K562 (cell line): ENCODE measurements at regions not wholly inside any gene's neighbourhood (a gene's known extent, or its start where the extent isn't known, plus 50 kb on each side); places are given as distances from the start of the nearest gene placed in this dataset.

ENCODE experiments used
- ATAC-seq: fragments of 200-7000 bp; cut with Tn5 transposase; 3 replicates; pipeline ENCODE4 v1.9.1; 2020; ENCODE audit warnings: moderate library complexity
- BruUV-seq: library from RNA; stranded (reverse); fragments of 400-500 nt; replicated peaks from 2 replicates; lab custom pipeline; 2021; lab: Mats Ljungman, UMichigan
- CTCF ChIA-PET: fragments of 300-600 bp; formaldehyde crosslinking; extraction: SDS; loops from one replicate; lab custom pipeline; 2021; ENCODE audit warnings: low intra/inter-chr PET ratio; lab: Yijun Ruan, JAX
- POLR2A ChIA-PET: fragments of 300-600, 350-650 bp; sonication (Branson Sonifier 250); formaldehyde crosslinking; extraction: SDS; loops from one replicate; lab custom pipeline; 2021; ENCODE audit warnings: antibody characterized with exemption, inconsistent platforms; lab: Yijun Ruan, JAX
- DNase-seq, 4 experiments: peaks; one replicate each; pipeline versions ENCODE4 v3.0.0 to v3.0.0-alpha.2; 2011 to 2018; ENCODE audit warnings: low spot score in 3 of 4, mixed read lengths in 3 of 4; ENCODE audit errors: extremely low read depth in 1 of 4
- FAIRE-seq: peaks from 2 replicates; lab custom pipeline; 2011; peaks lifted over from hg19 to GRCh38; lab: Jason Lieb, UNC
- H2AFZ ChIP-seq: 2 replicates; pipeline ENCODE4 v1.6.0; 2011; ENCODE audit warnings: low read depth, low read length, control low read depth, inconsistent platforms
- H3K27ac ChIP-seq: fragments of 200-600 bp; 3 replicates; pipeline ENCODE4 v1.8.0; 2011; ENCODE audit warnings: low read depth, mild to moderate bottlenecking, control low read depth, inconsistent platforms, low read length, moderate library complexity, mixed read lengths; ENCODE audit errors: extremely low read depth
- H3K27me3 ChIP-seq, 2 experiments: fragments of 300-600 bp in 1 of 2; 2 replicates in 1 of 2; 3 replicates in 1 of 2; pipeline versions ENCODE4 v1.6.0 to v1.8.0; 2011; ENCODE audit warnings: inconsistent platforms in 2 of 2, low read length in 2 of 2, mild to moderate bottlenecking in 1 of 2, mixed read lengths in 1 of 2, moderate library complexity in 1 of 2; ENCODE audit not compliant: control insufficient read depth in 2 of 2, insufficient read depth in 2 of 2
- H3K36me3 ChIP-seq: fragments of 300-600 bp; 3 replicates; pipeline ENCODE4 v1.8.0; 2011; ENCODE audit warnings: mild to moderate bottlenecking, low read length, inconsistent platforms; ENCODE audit not compliant: control insufficient read depth, insufficient read depth
- H3K4me1 ChIP-seq, 2 experiments: fragments of 200-600 bp in 1 of 2; replicated peaks in 1 of 2; 2 replicates in 1 of 2; 3 replicates in 1 of 2; pipeline versions ENCODE4 v1.5.1 to v1.8.0; 2011; ENCODE audit warnings: inconsistent platforms in 2 of 2, low read length in 2 of 2, mild to moderate bottlenecking in 1 of 2, mixed read lengths in 1 of 2, moderate library complexity in 1 of 2; ENCODE audit not compliant: control insufficient read depth in 2 of 2, insufficient read depth in 2 of 2
- H3K4me2 ChIP-seq: 2 replicates; pipeline ENCODE4 v1.6.1; 2011; ENCODE audit warnings: low read length, control low read depth, inconsistent platforms, mixed read lengths; ENCODE audit not compliant: insufficient read depth
- H3K4me3 ChIP-seq: fragments of 200-600 bp; sonication (generic), shearing (Covaris generic); 2 replicates; pipeline ENCODE4 v1.5.1; 2016; ENCODE audit warnings: control low read depth, inconsistent platforms
- H3K79me2 ChIP-seq: fragments of 200-600 bp; 3 replicates; pipeline ENCODE4 v1.8.0; 2011; ENCODE audit warnings: low read length, inconsistent platforms; ENCODE audit not compliant: control insufficient read depth, insufficient read depth
- H3K9ac ChIP-seq, 2 experiments: 2 replicates each; pipeline versions ENCODE4 v1.6.0 to v1.6.1; 2011; ENCODE audit warnings: low read depth in 2 of 2, low read length in 2 of 2, control low read depth in 1 of 2, inconsistent platforms in 1 of 2, mild to moderate bottlenecking in 1 of 2, mixed read lengths in 1 of 2; ENCODE audit not compliant: insufficient read depth in 1 of 2
- H3K9me1 ChIP-seq: one replicate; pipeline ENCODE4 v1.6.0; 2011; ENCODE audit warnings: inconsistent platforms, mild to moderate bottlenecking, low read length, moderate library complexity; ENCODE audit not compliant: control insufficient read depth, insufficient read depth
- H3K9me3 ChIP-seq: replicated peaks from 2 replicates; pipeline ENCODE4 v1.5.1; 2011; ENCODE audit warnings: low read depth, low read length, inconsistent platforms; ENCODE audit not compliant: control insufficient read depth, insufficient read depth
- H4K20me1 ChIP-seq: replicated peaks from 2 replicates; pipeline ENCODE4 v1.6.1; 2011; ENCODE audit warnings: low read length, inconsistent platforms, mixed read lengths; ENCODE audit not compliant: control insufficient read depth, insufficient read depth
- BDP1 ChIP-seq: IDR thresholded peaks from 3 replicates; pipeline ENCODE4 v1.6.1; 2011; ENCODE audit not compliant: insufficient read length, insufficient read depth
- DDX20 ChIP-seq: fragments of 450-650 bp; IDR thresholded peaks from 2 replicates; pipeline ENCODE4 v1.6.1; 2016; ENCODE audit warnings: missing genetic modification characterization, low read depth, mild to moderate bottlenecking, missing compliant biosample characterization, moderate library complexity
- ERF ChIP-seq: fragments of 450-650 bp; formaldehyde crosslinking; IDR thresholded peaks from 2 replicates; pipeline ENCODE4 v1.4.0; 2020; ENCODE audit warnings: mild to moderate bottlenecking, mixed read lengths
- ESRRB ChIP-seq: fragments of 250-450 bp; sonication (Bioruptor Pico); IDR thresholded peaks from 2 replicates; pipeline ENCODE4 v1.5.0; 2020; ENCODE audit warnings: mild to moderate bottlenecking, moderate library complexity, borderline replicate concordance
- ETV1 ChIP-seq: fragments of 450-650 bp; conservative IDR thresholded peaks from 2 replicates; pipeline ENCODE4 v1.6.1; 2016; ENCODE audit warnings: missing genetic modification characterization, control low read depth, low read depth, missing compliant biosample characterization
- FOXA3 ChIP-seq, 2 experiments: fragments of 450-650 bp in 1 of 2; sonication (generic) in 1 of 2; formaldehyde crosslinking; IDR thresholded peaks in 1 of 2; conservative IDR thresholded peaks in 1 of 2; 2 replicates each; pipeline versions ENCODE4 v1.4.0 to v1.8.0; 2020 to 2022; ENCODE audit warnings: mild to moderate bottlenecking in 2 of 2, missing genetic modification reagents in 1 of 2
- FOXK2 ChIP-seq, 2 experiments: fragments of 450-650 bp; IDR thresholded peaks in 1 of 2; conservative IDR thresholded peaks in 1 of 2; 2 replicates each; pipeline ENCODE4 v1.6.1; 2016; ENCODE audit warnings: low read depth in 2 of 2, mild to moderate bottlenecking in 1 of 2
- KLF16 ChIP-seq: IDR thresholded peaks from 2 replicates; pipeline ENCODE4 v1.6.1; 2016; ENCODE audit warnings: antibody characterized with exemption
- MEF2D ChIP-seq: conservative IDR thresholded peaks from 2 replicates; pipeline ENCODE4 v1.6.1; 2016; ENCODE audit warnings: low read depth, missing genetic modification characterization, missing compliant biosample characterization
- NRF1 ChIP-seq, 2 experiments: fragments of 450-650 bp; IDR thresholded peaks in 1 of 2; conservative IDR thresholded peaks in 1 of 2; 2 replicates each; pipeline ENCODE4 v1.6.1; 2014; ENCODE audit warnings: mild to moderate bottlenecking in 2 of 2
- PHF21A ChIP-seq: fragments of 450-650 bp; IDR thresholded peaks from 2 replicates; pipeline ENCODE4 v1.6.1; 2017; ENCODE audit warnings: low read depth, borderline replicate concordance
- PML ChIP-seq: IDR thresholded peaks from 2 replicates; pipeline ENCODE4 v1.6.1; 2012; ENCODE audit warnings: low read length, inconsistent platforms
- RFX5 ChIP-seq: IDR thresholded peaks from 2 replicates; pipeline ENCODE4 v1.6.1; 2011; ENCODE audit warnings: low read depth, mild to moderate bottlenecking, improper control_type of control experiment, low read length
- RUNX1 ChIP-seq: sonication (generic); IDR thresholded peaks from 2 replicates; pipeline ENCODE4 v1.6.1; 2016; ENCODE audit warnings: antibody characterized with exemption, low read depth
- SMARCA4 ChIP-seq: fragments of 450-650 bp; IDR thresholded peaks from 2 replicates; pipeline ENCODE4 v1.6.1; 2016
- TARDBP ChIP-seq: fragments of 450-650 bp; IDR thresholded peaks from 2 replicates; pipeline ENCODE4 v1.6.1; 2016
- TSC22D4 ChIP-seq: fragments of 450-650 bp; IDR thresholded peaks from 2 replicates; pipeline ENCODE4 v1.6.1; 2016; ENCODE audit warnings: missing genetic modification characterization, missing biosample characterization, control low read depth
- ZNF717 ChIP-seq: fragments of 250-450 bp; sonication (Bioruptor Pico); IDR thresholded peaks from 2 replicates; pipeline ENCODE4 v1.5.0; 2021
- WGBS: fragments of 100-300 bp; shearing (Covaris generic); methylation state at CpG from one replicate; pipeline ENCODE4 v1.1.6; 2016; ENCODE audit warnings: low coverage, mixed read lengths; ENCODE audit not compliant: insufficient coverage; ENCODE audit errors: missing lambda C conversion rate; 5-methylcytosine and 5-hydroxymethylcytosine counted together
- in situ Hi-C: fragments of 300-500 bp; cut with MboI; formaldehyde crosslinking; loops from 4 replicates; pipeline ENCODE4 v1.15.0; 2018; ENCODE audit warnings: inconsistent platforms, mixed read lengths
- intact Hi-C: fragments of 100-400 bp; cut with micrococcal nuclease; formaldehyde crosslinking; loops from 2 replicates; pipeline ENCODE4 v1.14.2; 2022
- TF ChIP-seq, protein P1 (sequence below), 2 experiments: fragments of 250-450 bp in 1 of 2; fragments of 450-650 bp in 1 of 2; sonication (Bioruptor Pico) in 1 of 2; IDR thresholded peaks; 2 replicates each; pipeline versions ENCODE4 v1.6.1 to v1.8.0; 2016 to 2021; ENCODE audit warnings: mild to moderate bottlenecking in 2 of 2, moderate library complexity in 2 of 2, missing compliant biosample characterization in 1 of 2, missing genetic modification characterization in 1 of 2

DNA sequence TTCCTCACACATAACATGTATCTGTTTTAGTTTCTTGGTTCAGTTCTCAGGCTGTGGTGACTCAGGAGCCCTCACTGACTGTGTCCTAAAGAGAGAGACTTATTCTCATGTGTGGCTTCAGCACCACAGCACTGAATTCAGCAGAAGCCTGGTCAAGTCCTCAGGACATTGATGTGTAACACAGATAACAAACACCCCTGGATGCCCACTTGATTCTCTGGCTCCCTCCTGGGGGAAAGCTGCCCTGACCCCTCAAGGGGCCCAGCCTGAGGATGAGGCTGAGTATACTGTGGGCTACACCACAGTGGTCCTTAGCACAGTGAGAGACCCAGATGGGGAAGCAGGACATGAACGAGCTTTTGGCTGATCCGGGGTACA, 87.2 kb upstream of the VPREB1 start (continued):
- TF ChIP-seq, protein P1, sequence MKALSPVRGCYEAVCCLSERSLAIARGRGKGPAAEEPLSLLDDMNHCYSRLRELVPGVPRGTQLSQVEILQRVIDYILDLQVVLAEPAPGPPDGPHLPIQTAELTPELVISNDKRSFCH (CRISPR knock-in tag; IDR thresholded peaks at IDR 0.05): no peak
- TF ChIP-seq, protein P1 (tag; IDR thresholded peaks at IDR 0.05): no peak
- peak in 1 of 2 experiments; percentile 63; a peak in 1 of 4 replicates for TF ChIP-seq FOXA3 (CRISPR knock-in tag; conservative IDR thresholded peaks at IDR 0.05 in 1 of 2, IDR thresholded peaks at IDR 0.05 in 1 of 2)

DNA sequence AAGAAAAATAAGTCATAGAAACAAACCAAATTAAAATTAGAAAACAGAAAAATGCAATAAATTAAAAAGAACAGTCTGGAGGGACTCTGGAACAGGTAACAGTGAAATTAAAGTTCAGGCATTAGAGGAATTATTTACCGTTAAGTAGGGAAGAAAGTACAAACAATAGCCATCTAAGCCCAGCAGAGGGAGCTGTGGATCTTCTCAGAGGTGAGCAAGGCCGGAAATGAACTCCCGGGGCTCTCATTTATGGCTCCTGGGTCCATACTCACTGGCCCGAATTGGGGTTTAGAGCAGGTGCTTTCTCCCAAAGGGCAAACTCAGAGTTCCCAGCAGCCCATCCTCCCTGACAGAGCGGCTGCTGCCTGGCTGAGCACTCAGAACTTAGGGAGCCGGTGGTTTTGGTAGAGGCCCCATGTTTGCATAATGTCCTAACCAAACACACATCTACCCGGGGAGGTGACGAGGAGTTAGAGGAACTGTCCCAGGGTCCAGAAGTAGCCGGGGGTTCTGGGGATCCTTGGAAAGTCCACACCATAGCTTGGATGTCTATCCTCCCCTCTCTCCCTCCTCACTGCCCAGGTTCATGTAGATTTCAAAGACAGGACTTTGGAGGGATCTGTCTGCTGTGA, 87.8 kb upstream of the VPREB1 start:
- 29% methylated on average over 9 of the region's 9 CpGs for WGBS
- DNase-seq: peak; percentile 98 to 100 (median 99)
- no peaks in the 10 kb centered on the region for H3K9me1 ChIP-seq
- ChIA-PET POLR2A (interaction anchor here (0.6 to 3.7 kb wide), 16 partner anchors 9 to 221 kb away, joined by 3 to 17 read pairs (median 4); no protein-coding TSS in a partner anchor), CTCF (interaction anchor here (0.6 to 2.3 kb wide), 19 partner anchors 11 to 275 kb away, joined by 3 to 14 read pairs (median 5); no protein-coding TSS in a partner anchor)
- peak overlapping the region; percentile 92 for H2AFZ ChIP-seq
- no peaks in the 10 kb centered on the region for H3K9me3 ChIP-seq
- no peaks in the 10 kb centered on the region for H3K36me3 ChIP-seq
- peak; percentile 91 for FAIRE-seq
- H3K27me3 ChIP-seq: peaks cover 8 to 9% of the 10 kb centered on the region in 2 experiments
- intact Hi-C loops: loop anchor here (1.0 kb wide), 2 partner anchors 38 to 49 kb away; no protein-coding TSS in a partner anchor
- BruUV-seq: no TSS peak
- peak overlapping the region; percentile 1; the same call in 1 of the 3 replicates for H3K27ac ChIP-seq
- H3K4me1 ChIP-seq: peaks cover 0 to 4% of the 10 kb centered on the region in 2 experiments; a peak in 1 of 5 replicates
- no peaks in the 10 kb centered on the region for H4K20me1 ChIP-seq
- no peak overlapping the region for H3K4me3 ChIP-seq
- no peaks in the 10 kb centered on the region for H3K79me2 ChIP-seq
- H3K9ac ChIP-seq: 0 out of 4 replicates have a peak overlapping the region, but pooled peaks of 1 of the 2 experiments have one; percentile 9
- in situ Hi-C loops: no loop called here
- ATAC-seq: peak; percentile 98
- peak overlapping the region; percentile 9; the same call in 1 of the 2 replicates for H3K4me2 ChIP-seq
- TF ChIP-seq RFX5: peak; percentile 57; the same call in 1 of the 2 replicates
- 0 out of 2 replicates have a peak, but pooled peaks have one; percentile 70 for TF ChIP-seq SMARCA4
- peak; percentile 84 for TF ChIP-seq KLF16
- TF ChIP-seq DDX20: no peak
- no peak for TF ChIP-seq ERF (CRISPR knock-in tag)
- TF ChIP-seq NRF1 (conservative IDR thresholded peaks at IDR 0.05 in 1 of 2, IDR thresholded peaks at IDR 0.05 in 1 of 2): no peak
- peak; percentile 45 to 57; a peak in 1 of 4 replicates for TF ChIP-seq FOXK2 (conservative IDR thresholded peaks at IDR 0.05 in 1 of 2, IDR thresholded peaks at IDR 0.05 in 1 of 2; ENCODE audit: low read depth in 2 of 2)
- TF ChIP-seq ZNF717 (CRISPR knock-in tag): no peak
- peak; percentile 61; the same call in 1 of the 2 replicates for TF ChIP-seq MEF2D (tag)
- no peak for TF ChIP-seq BDP1
- peak; percentile 66; the same call in 1 of the 2 replicates for TF ChIP-seq ESRRB
- TF ChIP-seq PHF21A: peak; percentile 77
- 0 out of 2 replicates have a peak, but pooled peaks have one; percentile 62 for TF ChIP-seq TARDBP
- peak; percentile 100 for TF ChIP-seq ETV1 (tag)
- TF ChIP-seq TSC22D4 (tag): no peak
- TF ChIP-seq RUNX1: 0 out of 2 replicates have a peak, but pooled peaks have one; percentile 64
- TF ChIP-seq PML: peak; percentile 51; the same call in 1 of the 2 replicates
